Body of pancreas (tissue), 4 donors: ENCODE measurements at regions not wholly inside any gene's neighbourhood (a gene's known extent, or its start where the extent isn't known, plus 50 kb on each side); places are given as distances from the start of the nearest gene placed in this dataset.

ENCODE experiments used
- POLR2A ChIP-seq, 3 donors: fragments of 450-650 bp; IDR thresholded peaks; one replicate each; pipeline ENCODE4 v1.6.1; 2016; ENCODE audit warnings: antibody characterized with exemption in 3 of 3, mild to moderate bottlenecking in 2 of 3
- TF ChIP-seq, protein P1 (sequence below), 7 experiments: fragments of 450-650 bp in 4 of 7; fragments of 200-600 bp in 3 of 7; sonication (generic) in 3 of 7; IDR thresholded peaks; one replicate each; pipeline ENCODE4 v1.5.1; 2016 to 2019; ENCODE audit warnings: antibody characterized with exemption in 7 of 7

GRCh38 chr1:234676103-234676594, 66.2 kb upstream of the IRF2BP2 start:
- no peak for TF ChIP-seq POLR2A (IDR thresholded peaks at IDR 0.05)
- TF ChIP-seq, protein P1, sequence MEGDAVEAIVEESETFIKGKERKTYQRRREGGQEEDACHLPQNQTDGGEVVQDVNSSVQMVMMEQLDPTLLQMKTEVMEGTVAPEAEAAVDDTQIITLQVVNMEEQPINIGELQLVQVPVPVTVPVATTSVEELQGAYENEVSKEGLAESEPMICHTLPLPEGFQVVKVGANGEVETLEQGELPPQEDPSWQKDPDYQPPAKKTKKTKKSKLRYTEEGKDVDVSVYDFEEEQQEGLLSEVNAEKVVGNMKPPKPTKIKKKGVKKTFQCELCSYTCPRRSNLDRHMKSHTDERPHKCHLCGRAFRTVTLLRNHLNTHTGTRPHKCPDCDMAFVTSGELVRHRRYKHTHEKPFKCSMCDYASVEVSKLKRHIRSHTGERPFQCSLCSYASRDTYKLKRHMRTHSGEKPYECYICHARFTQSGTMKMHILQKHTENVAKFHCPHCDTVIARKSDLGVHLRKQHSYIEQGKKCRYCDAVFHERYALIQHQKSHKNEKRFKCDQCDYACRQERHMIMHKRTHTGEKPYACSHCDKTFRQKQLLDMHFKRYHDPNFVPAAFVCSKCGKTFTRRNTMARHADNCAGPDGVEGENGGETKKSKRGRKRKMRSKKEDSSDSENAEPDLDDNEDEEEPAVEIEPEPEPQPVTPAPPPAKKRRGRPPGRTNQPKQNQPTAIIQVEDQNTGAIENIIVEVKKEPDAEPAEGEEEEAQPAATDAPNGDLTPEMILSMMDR (IDR thresholded peaks at IDR 0.05): no peak
